Muscle of arm (tissue), 1 donor: ENCODE measurements at regions not wholly inside any gene's neighbourhood (a gene's known extent, or its start where the extent isn't known, plus 50 kb on each side); places are given as distances from the start of the nearest gene placed in this dataset.

Experiments used
- DNase-seq: peaks from one replicate; pipeline ENCODE4 v3.0.0-alpha.2; 2013

GRCh38 chr6:170034294-170034693, 256.6 kb downstream of the DLL1 start:
- no peak for DNase-seq

- no peak for DNase-seq
These were observed 257.2 kb downstream of the DLL1 start for GRCh38 chr6:170033666-170034065.

GRCh38 chr6:170032706-170033309, 258.1 kb downstream of the DLL1 start:
- no peak for DNase-seq

- DNase-seq = no peak
These were observed 258.7 kb downstream of the DLL1 start for GRCh38 chr6:170032197-170032596.

GRCh38 chr6:170031684-170032121, 259.2 kb downstream of the DLL1 start:
- no peak for DNase-seq

GRCh38 chr6:170030821-170031471, 259.9 kb downstream of the DLL1 start:
- no peak for DNase-seq

GRCh38 chr6:170030284-170030815, 260.5 kb downstream of the DLL1 start:
- no peak for DNase-seq

- no peak for DNase-seq
These were observed 261.2 kb downstream of the DLL1 start for GRCh38 chr6:170029416-170030283.

GRCh38 chr6:170028629-170029345, 262.1 kb downstream of the DLL1 start:
- DNase-seq = no peak

GRCh38 chr6:170027647-170028043, 263.2 kb downstream of the DLL1 start:
- DNase-seq = no peak

GRCh38 chr6:170026751-170027646, 263.9 kb downstream of the DLL1 start:
- no peak for DNase-seq

- DNase-seq = no peak
These were observed 264.7 kb downstream of the DLL1 start for GRCh38 chr6:170025935-170026750.

- DNase-seq = no peak
These were observed 265.5 kb downstream of the DLL1 start for GRCh38 chr6:170025341-170025911.

GRCh38 chr6:170024940-170025339, 265.9 kb downstream of the DLL1 start:
- DNase-seq = peak; percentile 83

- no peak for DNase-seq
These were observed 267.0 kb downstream of the DLL1 start for GRCh38 chr6:170023620-170024521.

GRCh38 chr6:170022827-170023619, 267.9 kb downstream of the DLL1 start:
- DNase-seq = peak; percentile 28

GRCh38 chr6:170022291-170022722, 268.6 kb downstream of the DLL1 start:
- no peak for DNase-seq
